Breast epithelium (tissue), 3 donors: ENCODE measurements at regions not wholly inside any gene's neighbourhood (a gene's known extent, or its start where the extent isn't known, plus 50 kb on each side); places are given as distances from the start of the nearest gene placed in this dataset.

Source experiments
- POLR2A ChIP-seq: fragments of 450-650 bp; IDR thresholded peaks from one replicate; pipeline ENCODE4 v1.6.1; 2016; ENCODE audit warnings: antibody characterized with exemption, mild to moderate bottlenecking, moderate library complexity
- POLR2AphosphoS5 ChIP-seq, 3 donors: sonication (generic); formaldehyde crosslinking; IDR thresholded peaks; one replicate each; pipeline ENCODE4 v1.6.1; 2017; ENCODE audit warnings: antibody characterized with exemption in 3 of 3
- TF ChIP-seq, protein P1 (sequence below), 3 donors: fragments of 450-650 bp; IDR thresholded peaks; one replicate each; pipeline ENCODE4 v1.5.1; 2016 to 2017; ENCODE audit warnings: antibody characterized with exemption in 3 of 3, mild to moderate bottlenecking in 3 of 3, moderate library complexity in 3 of 3

DNA sequence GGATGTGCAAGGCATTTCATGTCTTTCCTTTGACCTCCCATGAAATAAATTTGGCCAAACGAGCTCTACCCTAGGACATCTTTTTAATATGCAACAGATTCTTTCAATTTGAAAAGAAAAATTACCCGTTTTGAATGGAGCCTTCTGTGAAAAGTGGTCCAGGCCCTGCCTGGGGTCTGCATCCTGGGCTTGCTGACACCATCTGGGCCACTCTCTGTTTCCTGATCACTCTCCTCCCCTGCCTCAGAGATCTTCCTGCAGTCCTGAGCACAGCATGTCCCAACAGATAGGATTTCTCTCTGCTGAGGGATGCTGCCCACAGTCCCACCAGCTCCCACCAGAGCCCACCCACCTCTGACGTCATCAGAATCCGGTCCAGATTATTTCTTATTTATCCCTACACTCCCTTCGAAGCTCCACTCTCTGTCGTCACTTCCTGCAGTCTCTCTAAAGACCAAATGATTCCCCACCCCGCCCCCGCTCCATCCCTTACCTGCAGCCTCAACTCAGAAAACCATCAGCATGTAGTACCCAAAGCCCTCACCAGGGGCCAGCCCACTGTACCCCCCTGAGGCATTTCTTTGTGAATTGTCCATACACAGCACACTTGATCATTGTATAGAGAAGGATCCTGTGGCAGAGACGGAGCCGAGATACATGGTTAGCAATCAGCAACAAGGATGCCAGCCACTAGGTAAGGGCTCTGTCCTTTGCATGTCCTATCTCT is 192.1 kb upstream of the MGMT start:
- TF ChIP-seq, protein P1, sequence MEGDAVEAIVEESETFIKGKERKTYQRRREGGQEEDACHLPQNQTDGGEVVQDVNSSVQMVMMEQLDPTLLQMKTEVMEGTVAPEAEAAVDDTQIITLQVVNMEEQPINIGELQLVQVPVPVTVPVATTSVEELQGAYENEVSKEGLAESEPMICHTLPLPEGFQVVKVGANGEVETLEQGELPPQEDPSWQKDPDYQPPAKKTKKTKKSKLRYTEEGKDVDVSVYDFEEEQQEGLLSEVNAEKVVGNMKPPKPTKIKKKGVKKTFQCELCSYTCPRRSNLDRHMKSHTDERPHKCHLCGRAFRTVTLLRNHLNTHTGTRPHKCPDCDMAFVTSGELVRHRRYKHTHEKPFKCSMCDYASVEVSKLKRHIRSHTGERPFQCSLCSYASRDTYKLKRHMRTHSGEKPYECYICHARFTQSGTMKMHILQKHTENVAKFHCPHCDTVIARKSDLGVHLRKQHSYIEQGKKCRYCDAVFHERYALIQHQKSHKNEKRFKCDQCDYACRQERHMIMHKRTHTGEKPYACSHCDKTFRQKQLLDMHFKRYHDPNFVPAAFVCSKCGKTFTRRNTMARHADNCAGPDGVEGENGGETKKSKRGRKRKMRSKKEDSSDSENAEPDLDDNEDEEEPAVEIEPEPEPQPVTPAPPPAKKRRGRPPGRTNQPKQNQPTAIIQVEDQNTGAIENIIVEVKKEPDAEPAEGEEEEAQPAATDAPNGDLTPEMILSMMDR (IDR thresholded peaks at IDR 0.05), result no peak
- TF ChIP-seq POLR2AphosphoS5 (IDR thresholded peaks at IDR 0.05), result no peak
- TF ChIP-seq POLR2A, result no peak
